GM18951 (cell line): ENCODE measurements at regions not wholly inside any gene's neighbourhood (a gene's known extent, or its start where the extent isn't known, plus 50 kb on each side); places are given as distances from the start of the nearest gene placed in this dataset.

Experiments
- POLR2A ChIP-seq: IDR thresholded peaks from 4 replicates; pipeline ENCODE4 v1.6.1; 2011; ENCODE audit warnings: mild to moderate bottlenecking; ENCODE audit not compliant: insufficient read length, insufficient read depth; ENCODE audit errors: extremely low read depth
- in situ Hi-C: fragments of 300-500 bp; cut with MboI; formaldehyde crosslinking; loops from one replicate; pipeline ENCODE4 v1.12.0; 2022; ENCODE audit warnings: low sequenced_read_pairs, mixed read lengths, inconsistent platforms; ENCODE audit not compliant: unreplicated experiment

- no peak for TF ChIP-seq POLR2A
- in situ Hi-C loops = no loop called here
Observed at GRCh38 chr17:5675625-5676421, 91.5 kb upstream of the NLRP1 start.

GRCh38 chr17:5677620-5678019 is 93.3 kb upstream of the NLRP1 start:
- in situ Hi-C loops = no loop called here
- no peak for TF ChIP-seq POLR2A

- TF ChIP-seq POLR2A = no peak
- in situ Hi-C loops = no loop called here
Observed at GRCh38 chr17:5678171-5678570, 93.9 kb upstream of the NLRP1 start.

DNA sequence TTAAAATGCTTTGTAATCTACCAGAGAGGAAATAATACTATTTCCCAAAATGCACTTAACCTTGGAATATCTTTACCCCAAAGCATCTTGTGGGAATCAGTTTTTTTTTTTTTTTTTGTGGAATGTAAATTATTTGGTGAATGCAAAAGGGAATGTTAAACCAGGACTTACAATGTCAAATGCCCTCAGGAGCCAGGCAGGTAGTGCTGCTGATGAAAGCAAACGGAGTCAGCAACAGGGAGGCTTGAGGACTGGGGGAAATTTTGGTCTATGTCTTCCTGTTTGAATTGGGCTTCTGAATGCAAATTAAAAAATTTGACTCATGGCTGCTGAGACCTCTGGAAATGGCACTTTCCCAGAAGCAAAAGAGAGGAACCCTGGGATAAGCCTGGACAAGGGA is 96.5 kb upstream of the NLRP1 start:
- in situ Hi-C loops = no loop called here

DNA sequence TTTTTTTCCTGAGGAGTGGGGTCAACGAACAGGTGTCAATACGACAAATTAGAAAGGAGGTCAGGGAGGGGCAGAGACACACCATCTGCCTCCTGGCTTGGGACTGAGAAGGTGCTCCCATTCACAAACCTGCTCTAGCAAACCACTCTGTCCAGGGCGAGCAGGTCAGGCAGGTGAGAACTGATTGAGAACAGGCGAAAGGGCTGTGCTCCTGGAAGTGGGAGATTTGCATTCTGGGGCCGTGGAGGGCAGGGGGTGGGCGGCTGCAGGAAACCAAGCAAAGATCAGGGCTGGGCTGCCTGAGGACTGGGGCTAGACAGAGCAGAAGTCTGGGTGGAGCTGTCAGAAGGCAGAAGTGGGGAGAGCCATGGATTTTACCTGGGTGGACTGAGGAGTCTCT is 98.9 kb upstream of the NLRP1 start:
- in situ Hi-C loops = no loop called here
- TF ChIP-seq POLR2A = no peak

More for the DNA sequence above, 96.5 kb upstream of the NLRP1 start:
- no peak for TF ChIP-seq POLR2A

DNA sequence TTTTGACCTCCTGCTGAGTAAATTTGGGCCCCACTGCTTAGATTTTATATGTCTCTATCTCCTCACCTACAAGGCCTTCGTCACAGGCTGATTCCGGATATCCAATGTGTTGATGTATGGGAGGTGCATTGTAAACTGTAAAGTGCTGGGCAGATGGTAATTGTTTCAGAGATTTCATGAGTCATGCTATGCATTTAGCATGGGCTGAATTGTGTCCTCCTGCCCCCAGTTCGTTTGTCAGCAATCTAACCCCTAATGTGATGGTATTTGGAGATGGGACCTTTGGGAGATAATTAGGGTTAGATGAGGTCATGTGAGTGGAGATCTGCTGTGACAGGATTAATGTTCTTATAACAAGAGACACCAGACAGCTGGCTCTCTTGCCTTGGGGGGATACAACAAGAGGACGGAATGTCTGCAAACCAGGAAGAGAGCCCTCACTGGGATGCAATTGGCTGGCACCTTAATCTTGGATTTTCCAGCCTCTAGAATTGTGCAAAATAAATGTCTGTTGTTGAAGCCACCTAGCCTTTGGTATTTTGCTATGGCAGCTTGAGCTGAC is 101.8 kb upstream of the NLRP1 start:
- TF ChIP-seq POLR2A = no peak
- in situ Hi-C loops = no loop called here

- in situ Hi-C loops = no loop called here
- TF ChIP-seq POLR2A = no peak
Observed at GRCh38 chr17:5687646-5688045, 103.3 kb upstream of the NLRP1 start.

- in situ Hi-C loops = no loop called here
- no peak for TF ChIP-seq POLR2A
Observed at GRCh38 chr17:5693821-5694220, 109.5 kb upstream of the NLRP1 start.

- no peak for TF ChIP-seq POLR2A
- in situ Hi-C loops = no loop called here
Observed at GRCh38 chr17:5694551-5694950, 110.2 kb upstream of the NLRP1 start.

- TF ChIP-seq POLR2A = no peak
- in situ Hi-C loops = no loop called here
Observed at GRCh38 chr17:5695480-5695879, 111.2 kb upstream of the NLRP1 start.

DNA sequence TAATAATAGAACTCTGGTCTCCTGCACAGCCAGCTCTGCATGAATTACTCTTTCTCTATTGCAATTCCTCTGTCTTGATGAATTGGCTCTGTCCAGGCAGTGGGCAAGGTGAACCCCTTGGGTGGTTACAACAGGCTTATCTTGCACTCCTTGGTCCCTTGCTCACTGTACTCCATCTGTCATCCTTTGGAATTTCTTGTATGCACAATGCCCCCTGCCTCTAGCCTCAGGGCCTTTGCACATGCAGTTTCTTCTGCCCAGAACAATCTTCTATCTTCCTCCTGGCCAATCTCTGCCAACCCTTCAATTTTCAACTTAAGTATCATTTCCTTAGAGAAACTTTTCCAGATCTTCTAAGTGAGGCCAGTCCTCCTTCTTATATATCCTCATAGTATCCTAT is 114.7 kb upstream of the NLRP1 start:
- in situ Hi-C loops = no loop called here
- TF ChIP-seq POLR2A = no peak

GRCh38 chr17:5699814-5700213 is 115.5 kb upstream of the NLRP1 start:
- TF ChIP-seq POLR2A = no peak
- in situ Hi-C loops = no loop called here

DNA sequence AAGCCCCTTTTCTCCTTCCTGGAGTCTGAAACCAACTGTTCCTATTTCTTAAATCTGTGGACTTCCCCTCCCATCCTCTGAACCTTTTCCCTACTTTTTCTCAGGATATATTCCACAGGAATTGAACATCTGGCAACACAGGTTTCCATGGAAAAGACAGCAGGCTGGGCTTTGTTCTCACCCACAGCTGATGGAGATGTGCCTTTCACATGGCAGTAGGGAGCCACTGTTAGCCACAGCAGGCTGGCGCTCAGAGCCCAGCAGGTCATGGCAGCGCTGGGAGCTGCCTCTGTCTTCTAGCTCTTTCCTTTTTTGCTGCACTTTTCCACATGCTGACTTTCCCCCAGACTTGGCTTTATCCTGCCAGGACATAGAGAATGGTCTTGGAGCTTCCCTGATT is 116.4 kb upstream of the NLRP1 start:
- in situ Hi-C loops = no loop called here

GRCh38 chr17:5701381-5701780 is 117.1 kb upstream of the NLRP1 start:
- no peak for TF ChIP-seq POLR2A
- in situ Hi-C loops = no loop called here

More for the DNA sequence above, 116.4 kb upstream of the NLRP1 start:
- no peak for TF ChIP-seq POLR2A
